Tibial artery (tissue), 4 donors: ENCODE measurements at regions not wholly inside any gene's neighbourhood (a gene's known extent, or its start where the extent isn't known, plus 50 kb on each side); places are given as distances from the start of the nearest gene placed in this dataset.

Experiments
- DNase-seq, 2 donors: peaks; one replicate each; pipeline ENCODE4 v3.0.0-alpha.2; 2019
- H3K27ac ChIP-seq, 2 donors: fragments of 200-600 bp; sonication (generic) in 1 of 2; 1 replicate in 1 of 2; 2 replicates in 1 of 2; pipeline ENCODE4 v1.5.1; 2018 to 2019; ENCODE audit warnings: mild to moderate bottlenecking in 1 of 2
- H3K27me3 ChIP-seq, 2 donors: fragments of 200-600 bp; sonication (generic) in 1 of 2; one replicate each; pipeline versions ENCODE4 v1.5.1 to v1.6.0; 2016 to 2019
- H3K36me3 ChIP-seq, 3 donors: fragments of 200-600 bp; sonication (generic) in 2 of 3; one replicate each; pipeline ENCODE4 v1.5.1; 2016 to 2019; ENCODE audit warnings: mild to moderate bottlenecking in 2 of 3
- H3K4me1 ChIP-seq, 4 donors: fragments of 200-600 bp; sonication (generic) in 2 of 4; 1 replicate in 3 of 4; 2 replicates in 1 of 4; pipeline ENCODE4 v1.5.1; 2016 to 2019
- H3K4me3 ChIP-seq, 2 donors: fragments of 200-600 bp; sonication (generic) in 1 of 2; 1 replicate in 1 of 2; 2 replicates in 1 of 2; pipeline ENCODE4 v1.5.1; 2018 to 2019; ENCODE audit warnings: mild to moderate bottlenecking in 2 of 2
- H3K9me3 ChIP-seq, 3 donors: fragments of 200-600 bp; sonication (generic) in 1 of 3; one replicate each; pipeline ENCODE4 v1.5.1; 2016 to 2019
- intact Hi-C: fragments of 100-400 bp; cut with DNase I; formaldehyde crosslinking; loops from one replicate; pipeline ENCODE4 v1.15.0; 2023; ENCODE audit warnings: low total_unique reads
- TF ChIP-seq, protein P1 (sequence below), 2 experiments: fragments of 200-600 bp in 1 of 2; fragments of 450-650 bp in 1 of 2; IDR thresholded peaks; one replicate each; pipeline ENCODE4 v1.5.1; 2017 to 2019; ENCODE audit warnings: antibody characterized with exemption in 2 of 2, mild to moderate bottlenecking in 1 of 2, moderate library complexity in 1 of 2

DNA sequence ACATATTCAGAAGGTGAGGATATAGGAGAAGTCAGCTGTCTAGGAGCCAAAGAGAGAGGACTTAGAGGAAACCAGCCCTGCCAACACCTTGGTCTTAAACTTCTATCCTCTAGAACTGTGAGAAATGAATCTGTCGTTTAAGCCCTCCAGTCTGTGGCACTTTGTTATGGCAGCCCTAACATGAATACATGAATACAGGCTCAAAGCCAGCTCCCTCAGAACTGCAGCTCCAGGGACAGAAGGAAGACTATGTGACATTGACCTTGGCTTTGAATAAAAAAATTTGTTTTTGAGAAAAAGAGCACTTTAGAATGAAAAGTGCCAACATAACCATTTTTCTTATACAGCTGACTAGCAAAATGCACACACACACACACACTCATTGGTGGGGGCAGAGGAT is 110.9 kb upstream of the ATP2B2 start:
- Histone ChIP-seq H3K4me1 (no peaks in the 10 kb centered on the region), H3K36me3 (no peaks in the 10 kb centered on the region), H3K27me3 (peaks cover 0 to 31% of the 10 kb centered on the region in 2 donors), H3K27ac (no peak overlapping the region), H3K4me3 (no peak overlapping the region), H3K9me3 (peaks cover 0 to 7% (median 0%) of the 10 kb centered on the region in 3 donors)
- TF ChIP-seq, protein P1, sequence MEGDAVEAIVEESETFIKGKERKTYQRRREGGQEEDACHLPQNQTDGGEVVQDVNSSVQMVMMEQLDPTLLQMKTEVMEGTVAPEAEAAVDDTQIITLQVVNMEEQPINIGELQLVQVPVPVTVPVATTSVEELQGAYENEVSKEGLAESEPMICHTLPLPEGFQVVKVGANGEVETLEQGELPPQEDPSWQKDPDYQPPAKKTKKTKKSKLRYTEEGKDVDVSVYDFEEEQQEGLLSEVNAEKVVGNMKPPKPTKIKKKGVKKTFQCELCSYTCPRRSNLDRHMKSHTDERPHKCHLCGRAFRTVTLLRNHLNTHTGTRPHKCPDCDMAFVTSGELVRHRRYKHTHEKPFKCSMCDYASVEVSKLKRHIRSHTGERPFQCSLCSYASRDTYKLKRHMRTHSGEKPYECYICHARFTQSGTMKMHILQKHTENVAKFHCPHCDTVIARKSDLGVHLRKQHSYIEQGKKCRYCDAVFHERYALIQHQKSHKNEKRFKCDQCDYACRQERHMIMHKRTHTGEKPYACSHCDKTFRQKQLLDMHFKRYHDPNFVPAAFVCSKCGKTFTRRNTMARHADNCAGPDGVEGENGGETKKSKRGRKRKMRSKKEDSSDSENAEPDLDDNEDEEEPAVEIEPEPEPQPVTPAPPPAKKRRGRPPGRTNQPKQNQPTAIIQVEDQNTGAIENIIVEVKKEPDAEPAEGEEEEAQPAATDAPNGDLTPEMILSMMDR (IDR thresholded peaks at IDR 0.05) = no peak
- intact Hi-C loops = no loop called here
- DNase-seq = peak in 1 of 2 donors; percentile 1

DNA sequence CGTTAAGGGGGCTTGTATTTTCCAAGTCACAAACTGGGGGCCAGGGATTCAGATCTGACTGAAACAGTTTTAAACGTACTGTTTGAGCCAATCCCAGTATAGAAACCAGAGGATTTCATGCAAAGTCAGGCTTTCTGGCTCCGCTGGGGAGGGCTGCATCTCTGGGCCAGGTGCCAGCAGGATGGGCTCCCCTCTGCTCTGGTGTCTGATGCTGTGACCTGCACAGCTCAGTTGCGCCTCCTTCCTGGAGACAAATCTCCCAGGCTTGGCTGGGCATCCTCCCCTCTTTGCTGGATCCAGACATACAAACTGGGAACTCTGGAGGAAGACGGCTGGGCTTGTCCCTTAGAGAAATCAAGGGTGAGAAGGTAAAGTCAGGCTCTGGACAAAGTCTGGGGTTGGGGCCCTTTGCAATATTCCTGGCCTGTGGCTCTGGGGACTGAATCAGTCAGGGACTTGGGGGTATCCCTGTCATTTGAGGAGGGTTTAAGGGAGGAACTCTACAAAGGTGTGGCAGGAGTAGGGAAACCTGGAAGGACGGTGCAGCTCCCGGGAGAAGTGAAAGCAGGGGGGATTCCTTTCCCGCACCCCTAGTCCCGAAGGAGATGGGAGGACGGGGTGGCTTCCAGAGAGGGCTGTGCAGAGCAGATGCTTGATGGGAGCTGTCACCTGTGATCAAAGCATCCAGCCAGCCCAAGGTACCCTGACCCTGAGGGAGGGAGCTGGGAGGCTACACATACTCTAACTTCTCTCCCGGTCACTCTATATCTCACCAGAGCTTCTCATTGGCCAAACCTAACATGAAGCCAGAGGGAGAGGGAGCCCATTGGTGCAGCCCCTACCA is 114.8 kb upstream of the ATP2B2 start:
- Histone ChIP-seq H3K27me3 (peaks cover 0 to 29% of the 10 kb centered on the region in 2 donors), H3K36me3 (no peaks in the 10 kb centered on the region), H3K4me1 (no peaks in the 10 kb centered on the region), H3K27ac (no peak overlapping the region), H3K4me3 (no peak overlapping the region), H3K9me3 (no peaks in the 10 kb centered on the region)
- TF ChIP-seq, protein P1 (IDR thresholded peaks at IDR 0.05) = no peak
- peak in 1 of 2 donors; percentile 49 for DNase-seq
- intact Hi-C loops = no loop called here

DNA sequence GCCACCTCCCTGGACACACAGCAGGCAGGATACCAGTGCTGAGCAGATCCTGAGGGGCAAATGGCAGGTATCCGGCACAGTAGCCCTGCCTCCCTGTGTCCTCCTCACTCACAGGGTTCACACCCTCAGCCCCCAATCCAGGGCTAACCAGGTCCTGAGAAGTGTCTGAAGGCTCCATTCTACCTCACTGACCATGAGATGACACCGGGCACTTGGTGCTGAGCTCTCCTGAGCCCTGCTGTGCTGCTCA is 115.4 kb upstream of the ATP2B2 start:
- TF ChIP-seq, protein P1 (IDR thresholded peaks at IDR 0.05) = no peak
- H3K4me1 ChIP-seq = no peaks in the 10 kb centered on the region
- H3K27me3 ChIP-seq = peaks cover 0 to 29% of the 10 kb centered on the region in 2 donors
- no peak overlapping the region for H3K27ac ChIP-seq
- H3K4me3 ChIP-seq = no peak overlapping the region
- H3K9me3 ChIP-seq = no peaks in the 10 kb centered on the region
- H3K36me3 ChIP-seq = no peaks in the 10 kb centered on the region
- intact Hi-C loops = no loop called here
- DNase-seq = no peak

DNA sequence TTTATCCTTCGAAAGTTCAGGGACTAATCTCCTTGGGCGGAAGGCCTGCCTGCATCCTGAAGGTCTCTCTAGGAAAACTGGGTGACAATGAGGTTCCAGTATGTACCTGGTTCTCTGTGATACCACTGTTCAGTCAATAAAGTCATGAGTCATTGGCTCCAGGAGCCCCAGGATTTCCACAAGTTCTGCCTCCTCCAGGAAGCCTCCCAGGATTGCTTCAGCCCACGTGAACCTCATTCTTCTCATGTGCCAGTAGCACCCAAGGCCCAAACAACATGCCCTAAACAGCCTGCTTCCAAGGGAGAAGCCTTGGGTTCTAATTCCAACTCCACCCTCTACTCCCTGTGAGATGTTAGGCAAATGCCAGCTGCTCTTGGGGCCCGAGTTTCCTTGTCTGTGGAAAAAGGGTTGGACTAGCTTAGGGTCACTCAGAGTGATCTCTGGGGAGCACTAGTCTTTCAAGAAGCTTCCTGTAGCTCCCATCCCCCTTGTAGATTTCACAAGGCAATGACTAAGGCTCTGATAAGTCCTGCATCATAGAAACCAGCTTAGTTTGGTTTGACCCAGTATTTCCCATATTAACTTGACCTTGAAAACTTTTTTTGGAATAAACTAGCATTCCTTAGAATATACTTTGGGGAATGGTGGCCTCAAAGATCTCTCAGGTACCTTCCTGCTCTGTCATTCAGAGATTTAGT is 118.3 kb upstream of the ATP2B2 start:
- peaks cover 0 to 31% of the 10 kb centered on the region in 2 donors for H3K27me3 ChIP-seq
- intact Hi-C loops = no loop called here
- no peaks in the 10 kb centered on the region for H3K9me3 ChIP-seq
- H3K36me3 ChIP-seq = no peaks in the 10 kb centered on the region
- H3K4me1 ChIP-seq = no peaks in the 10 kb centered on the region
- TF ChIP-seq, protein P1 (IDR thresholded peaks at IDR 0.05) = no peak
- no peak overlapping the region for H3K27ac ChIP-seq
- DNase-seq = peak in 1 of 2 donors; percentile 9
- H3K4me3 ChIP-seq = no peak overlapping the region

DNA sequence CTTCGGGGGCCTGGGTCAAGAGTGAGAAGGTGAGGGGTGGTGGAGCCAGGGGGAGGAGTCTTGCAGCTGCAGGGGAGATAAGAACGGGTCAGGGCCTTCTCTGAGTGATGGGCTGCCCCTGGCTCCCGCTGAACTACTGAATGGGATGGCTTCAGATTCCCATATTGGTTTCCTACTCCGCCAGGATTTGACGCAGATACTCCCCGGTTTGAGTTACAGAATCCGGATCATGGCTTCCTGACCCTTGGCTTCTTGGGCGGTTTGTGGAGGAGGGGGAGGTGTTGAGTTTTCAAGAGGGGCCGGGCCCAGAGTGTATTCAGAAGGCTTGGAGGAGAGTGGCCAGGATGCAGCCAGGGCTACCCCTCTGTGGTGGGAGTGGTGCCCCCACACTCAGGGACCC is 119.9 kb upstream of the ATP2B2 start:
- Histone ChIP-seq H3K27me3 (peaks cover 0 to 28% of the 10 kb centered on the region in 2 donors), H3K9me3 (no peaks in the 10 kb centered on the region), H3K4me1 (no peaks in the 10 kb centered on the region), H3K36me3 (no peaks in the 10 kb centered on the region), H3K4me3 (no peak overlapping the region), H3K27ac (no peak overlapping the region)
- intact Hi-C loops = no loop called here
- peak in 1 of 2 donors; percentile 43 for DNase-seq
- TF ChIP-seq, protein P1 (IDR thresholded peaks at IDR 0.05) = no peak
